Prostate gland (tissue), 2 donors: ENCODE measurements at regions not wholly inside any gene's neighbourhood (a gene's known extent, or its start where the extent isn't known, plus 50 kb on each side); places are given as distances from the start of the nearest gene placed in this dataset.

ENCODE experiments used
- DNase-seq: peaks from one replicate; pipeline ENCODE4 v3.0.0-alpha.2; 2019; ENCODE audit warnings: low spot score
- H3K27ac ChIP-seq, 2 donors: fragments of 200-600 bp; sonication (generic); 2 replicates each; pipeline ENCODE4 v1.5.1; 2017 to 2019
- H3K27me3 ChIP-seq: fragments of 200-600 bp; sonication (generic); replicated peaks from 2 replicates; pipeline ENCODE4 v1.5.1; 2019; ENCODE audit not compliant: insufficient read depth
- H3K36me3 ChIP-seq, 2 donors: fragments of 200-600 bp; sonication (generic); 1 replicate in 1 of 2; 2 replicates in 1 of 2; pipeline versions ENCODE4 v1.5.1 to v1.8.1; 2017 to 2019
- H3K4me1 ChIP-seq: fragments of 200-600 bp; sonication (generic); replicated peaks from 2 replicates; pipeline ENCODE4 v1.5.1; 2019
- H3K4me3 ChIP-seq, 2 donors: fragments of 200-600 bp; sonication (generic); 2 replicates each; pipeline ENCODE4 v1.5.1; 2017 to 2019
- H3K9me3 ChIP-seq: fragments of 200-600 bp; sonication (generic); 2 replicates; pipeline ENCODE4 v1.5.1; 2017
- CTCF ChIP-seq, 4 experiments: fragments of 200-600 bp in 2 of 4; fragments of 450-650 bp in 2 of 4; sonication (generic) in 2 of 4; IDR thresholded peaks; 1 replicate in 3 of 4; 2 replicates in 1 of 4; pipeline ENCODE4 v1.5.1; 2016 to 2019; ENCODE audit warnings: antibody characterized with exemption in 4 of 4, mild to moderate bottlenecking in 2 of 4, moderate library complexity in 2 of 4
- POLR2A ChIP-seq: fragments of 450-650 bp; IDR thresholded peaks from one replicate; pipeline ENCODE4 v1.6.1; 2016; ENCODE audit warnings: antibody characterized with exemption, mild to moderate bottlenecking
- POLR2AphosphoS5 ChIP-seq: sonication (generic); formaldehyde crosslinking; IDR thresholded peaks from one replicate; pipeline ENCODE4 v1.6.1; 2017; ENCODE audit warnings: antibody characterized with exemption
- WGBS: methylation state at CpG from one replicate; pipeline ENCODE4 v1.1.5; 2018; 5-methylcytosine and 5-hydroxymethylcytosine counted together
- intact Hi-C: fragments of 100-400 bp; cut with DNase I; formaldehyde crosslinking; loops from one replicate; pipeline ENCODE4 v1.14.2; 2022

- H3K36me3 ChIP-seq = no peaks in the 10 kb centered on the region
- H3K27me3 ChIP-seq = no peaks in the 10 kb centered on the region
- WGBS = 89% methylated on average over 2 of the region's 2 CpGs
- H3K27ac ChIP-seq = no peak overlapping the region
- intact Hi-C loops = no loop called here
- H3K4me1 ChIP-seq = no peaks in the 10 kb centered on the region
- no peaks in the 10 kb centered on the region for H3K9me3 ChIP-seq
- TF ChIP-seq POLR2AphosphoS5 = no peak
- TF ChIP-seq CTCF (IDR thresholded peaks at IDR 0.05) = no peak
- no peak overlapping the region for H3K4me3 ChIP-seq
- DNase-seq = no peak
Observed at GRCh38 chr11:103637295-103637694, 399.1 kb upstream of the DDI1 start.

GRCh38 chr11:103637831-103638230 is 398.6 kb upstream of the DDI1 start:
- intact Hi-C loops = no loop called here
- no peaks in the 10 kb centered on the region for H3K27me3 ChIP-seq
- H3K4me1 ChIP-seq = no peaks in the 10 kb centered on the region
- H3K36me3 ChIP-seq = no peaks in the 10 kb centered on the region
- TF ChIP-seq CTCF (IDR thresholded peaks at IDR 0.05) = no peak
- TF ChIP-seq POLR2A = no peak
- no peak for TF ChIP-seq POLR2AphosphoS5
- no peaks in the 10 kb centered on the region for H3K9me3 ChIP-seq
- H3K4me3 ChIP-seq = no peak overlapping the region
- no peak for DNase-seq
- H3K27ac ChIP-seq = no peak overlapping the region

- H3K36me3 ChIP-seq = no peaks in the 10 kb centered on the region
Observed at GRCh38 chr11:103644676-103645075, 391.8 kb upstream of the DDI1 start.

GRCh38 chr11:103648054-103648453 is 388.4 kb upstream of the DDI1 start:
- no peak overlapping the region for H3K4me3 ChIP-seq
- TF ChIP-seq POLR2AphosphoS5 = no peak
- no peak for TF ChIP-seq POLR2A
- TF ChIP-seq CTCF (IDR thresholded peaks at IDR 0.05) = no peak
- no peaks in the 10 kb centered on the region for H3K4me1 ChIP-seq
- no peaks in the 10 kb centered on the region for H3K9me3 ChIP-seq
- H3K36me3 ChIP-seq = no peaks in the 10 kb centered on the region
- no peaks in the 10 kb centered on the region for H3K27me3 ChIP-seq
- no peak for DNase-seq
- H3K27ac ChIP-seq = no peak overlapping the region
- intact Hi-C loops = no loop called here

More at GRCh38 chr11:103644676-103645075, 391.8 kb upstream of the DDI1 start:
- H3K27me3 ChIP-seq = no peaks in the 10 kb centered on the region
- DNase-seq = no peak
- WGBS = 83% methylated on average over 20 of the region's 20 CpGs
- no peak for TF ChIP-seq POLR2AphosphoS5
- no peak for TF ChIP-seq POLR2A
- H3K27ac ChIP-seq = no peak overlapping the region
- intact Hi-C loops = no loop called here
- no peaks in the 10 kb centered on the region for H3K4me1 ChIP-seq
- H3K9me3 ChIP-seq = no peaks in the 10 kb centered on the region
- H3K4me3 ChIP-seq = no peak overlapping the region

GRCh38 chr11:103648670-103649400 is 387.6 kb upstream of the DDI1 start:
- H3K27me3 ChIP-seq = no peaks in the 10 kb centered on the region
- no peak for DNase-seq
- no peaks in the 10 kb centered on the region for H3K36me3 ChIP-seq
- H3K4me1 ChIP-seq = no peaks in the 10 kb centered on the region
- H3K9me3 ChIP-seq = no peaks in the 10 kb centered on the region
- intact Hi-C loops = no loop called here
- no peak overlapping the region for H3K4me3 ChIP-seq
- no peak for TF ChIP-seq CTCF (IDR thresholded peaks at IDR 0.05)
- no peak for TF ChIP-seq POLR2AphosphoS5
- TF ChIP-seq POLR2A = no peak
- no peak overlapping the region for H3K27ac ChIP-seq
- WGBS = 85% methylated on average over 1 of the region's 1 CpG
